CD4-positive, alpha-beta T cell (primary cell): ENCODE measurements at regions not wholly inside any gene's neighbourhood (a gene's known extent, or its start where the extent isn't known, plus 50 kb on each side); places are given as distances from the start of the nearest gene placed in this dataset.

Source experiments
- ATAC-seq: fragments of 200-7000 bp; cut with Tn5 transposase; one replicate; pipeline ENCODE4 v1.10.0; 2022; ENCODE audit warnings: mild to moderate bottlenecking; ENCODE audit not compliant: poor library complexity
- CTCF ChIA-PET: fragments of 350-600 bp; sonication (Branson Sonifier 250); formaldehyde crosslinking; loops from one replicate; lab custom pipeline; 2021; ENCODE audit warnings: antibody characterized with exemption, inconsistent platforms; lab: Charles Lee
- POLR2A ChIA-PET: fragments of 350-600 bp; sonication (Branson Sonifier 250); formaldehyde crosslinking; loops from one replicate; lab custom pipeline; 2021; ENCODE audit warnings: antibody characterized with exemption, inconsistent platforms; lab: Charles Lee
- DNase-seq, 14 experiments: peaks; one replicate each; pipeline ENCODE4 v3.0.0-alpha.2; 2013 to 2020; ENCODE audit warnings: mixed read lengths in 2 of 14
- H3K27ac ChIP-seq, 2 donors: one replicate each; pipeline versions ENCODE4 v1.5.1 to v1.7.0; 2013; ENCODE audit warnings: low read length in 2 of 2, low read depth in 1 of 2, mild to moderate bottlenecking in 1 of 2
- H3K27me3 ChIP-seq, 2 experiments: 1 replicate in 1 of 2; 2 replicates in 1 of 2; pipeline versions ENCODE4 v1.6.1 to v1.7.0; 2013; ENCODE audit warnings: low read length in 2 of 2, control low read depth in 1 of 2, mild to moderate bottlenecking in 1 of 2, moderate library complexity in 1 of 2; ENCODE audit not compliant: insufficient read depth in 2 of 2, control insufficient read depth in 1 of 2
- H3K36me3 ChIP-seq: one replicate; pipeline ENCODE4 v1.6.1; 2013; ENCODE audit warnings: low read length, control low read depth; ENCODE audit not compliant: insufficient read depth
- H3K4me1 ChIP-seq: one replicate; pipeline ENCODE4 v1.6.1; 2013; ENCODE audit warnings: low read length, control low read depth; ENCODE audit not compliant: insufficient read depth
- H3K4me3 ChIP-seq: one replicate; pipeline ENCODE4 v1.5.1; 2013; ENCODE audit warnings: mild to moderate bottlenecking, low read length, moderate library complexity
- H3K9me3 ChIP-seq, 2 experiments: 1 replicate in 1 of 2; 2 replicates in 1 of 2; pipeline versions ENCODE4 v1.6.1 to v1.7.0; 2013; ENCODE audit warnings: low read length in 2 of 2, mild to moderate bottlenecking in 2 of 2, control low read depth in 1 of 2, moderate library complexity in 1 of 2; ENCODE audit not compliant: control insufficient read depth in 1 of 2, insufficient read depth in 1 of 2
- H3K27ac Mint-ChIP-seq: one replicate; pipeline ENCODE4 v1.8.0; 2020; ENCODE audit warnings: mixed read lengths
- H3K27me3 Mint-ChIP-seq: one replicate; pipeline ENCODE4 v1.8.0; 2021; ENCODE audit warnings: mixed read lengths
- H3K36me3 Mint-ChIP-seq: one replicate; pipeline ENCODE4 v1.8.0; 2021; ENCODE audit warnings: low read depth, mixed read lengths
- H3K4me1 Mint-ChIP-seq: one replicate; pipeline ENCODE4 v1.8.0; 2021; ENCODE audit warnings: low read depth, mixed read lengths
- H3K4me3 Mint-ChIP-seq: one replicate; pipeline ENCODE4 v1.8.0; 2020; ENCODE audit warnings: mild to moderate bottlenecking, mixed read lengths
- H3K9me3 Mint-ChIP-seq: one replicate; pipeline ENCODE4 v1.8.0; 2020; ENCODE audit warnings: mixed read lengths
- intact Hi-C, 2 experiments: fragments of 100-400 bp; cut with DNase I in 1 of 2; cut with micrococcal nuclease in 1 of 2; formaldehyde crosslinking; loops; one replicate each; pipeline versions ENCODE4 v1.15.1 to v1.9.0; 2023 to 2025; cut with DNase I, micrococcal nuclease
- TF ChIP-seq, protein P1 (sequence below): fragments of 200-600 bp; IDR thresholded peaks from one replicate; pipeline ENCODE4 v1.8.0; 2022; ENCODE audit warnings: antibody characterized with exemption, mild to moderate bottlenecking

DNA sequence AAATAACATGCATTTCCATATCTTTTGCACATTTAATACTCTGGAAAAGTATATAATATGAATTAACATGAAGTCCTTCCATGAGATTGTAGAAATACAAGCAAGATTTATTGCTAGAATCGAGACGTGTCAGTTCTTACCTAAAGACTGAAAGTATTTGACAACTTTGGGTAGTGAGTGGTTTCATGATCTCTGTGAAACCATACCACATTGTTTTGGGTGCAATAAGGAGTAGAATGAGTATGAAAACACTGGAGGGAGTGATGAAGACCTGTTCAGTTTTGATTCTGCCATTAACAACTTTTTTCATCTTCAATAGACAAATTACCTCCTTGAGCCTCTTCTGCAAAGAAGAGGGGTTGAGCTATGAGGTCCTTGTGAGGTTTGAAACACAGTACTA lies 133.7 kb downstream of the NUDT12 start:
- Mint-ChIP-seq H3K36me3 (no peaks in the 10 kb centered on the region), H3K27ac (no peak overlapping the region), H3K4me3 (no peak overlapping the region), H3K4me1 (no peaks in the 10 kb centered on the region), H3K9me3 (no peaks in the 10 kb centered on the region), H3K27me3 (peaks cover 9% of the 10 kb centered on the region)
- ATAC-seq (no peak), DNase-seq (no peak)
- TF ChIP-seq, protein P1, sequence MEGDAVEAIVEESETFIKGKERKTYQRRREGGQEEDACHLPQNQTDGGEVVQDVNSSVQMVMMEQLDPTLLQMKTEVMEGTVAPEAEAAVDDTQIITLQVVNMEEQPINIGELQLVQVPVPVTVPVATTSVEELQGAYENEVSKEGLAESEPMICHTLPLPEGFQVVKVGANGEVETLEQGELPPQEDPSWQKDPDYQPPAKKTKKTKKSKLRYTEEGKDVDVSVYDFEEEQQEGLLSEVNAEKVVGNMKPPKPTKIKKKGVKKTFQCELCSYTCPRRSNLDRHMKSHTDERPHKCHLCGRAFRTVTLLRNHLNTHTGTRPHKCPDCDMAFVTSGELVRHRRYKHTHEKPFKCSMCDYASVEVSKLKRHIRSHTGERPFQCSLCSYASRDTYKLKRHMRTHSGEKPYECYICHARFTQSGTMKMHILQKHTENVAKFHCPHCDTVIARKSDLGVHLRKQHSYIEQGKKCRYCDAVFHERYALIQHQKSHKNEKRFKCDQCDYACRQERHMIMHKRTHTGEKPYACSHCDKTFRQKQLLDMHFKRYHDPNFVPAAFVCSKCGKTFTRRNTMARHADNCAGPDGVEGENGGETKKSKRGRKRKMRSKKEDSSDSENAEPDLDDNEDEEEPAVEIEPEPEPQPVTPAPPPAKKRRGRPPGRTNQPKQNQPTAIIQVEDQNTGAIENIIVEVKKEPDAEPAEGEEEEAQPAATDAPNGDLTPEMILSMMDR, result no peak
- H3K4me3 ChIP-seq, result no peak overlapping the region
- POLR2A ChIA-PET, result no interaction called here
- H3K4me1 ChIP-seq, result no peaks in the 10 kb centered on the region
- no peaks in the 10 kb centered on the region for H3K9me3 ChIP-seq
- H3K27me3 ChIP-seq, result no peaks in the 10 kb centered on the region
- CTCF ChIA-PET, result no interaction called here
- no peak overlapping the region for H3K27ac ChIP-seq
- H3K36me3 ChIP-seq, result no peaks in the 10 kb centered on the region
- intact Hi-C loops, result no loop called here

DNA sequence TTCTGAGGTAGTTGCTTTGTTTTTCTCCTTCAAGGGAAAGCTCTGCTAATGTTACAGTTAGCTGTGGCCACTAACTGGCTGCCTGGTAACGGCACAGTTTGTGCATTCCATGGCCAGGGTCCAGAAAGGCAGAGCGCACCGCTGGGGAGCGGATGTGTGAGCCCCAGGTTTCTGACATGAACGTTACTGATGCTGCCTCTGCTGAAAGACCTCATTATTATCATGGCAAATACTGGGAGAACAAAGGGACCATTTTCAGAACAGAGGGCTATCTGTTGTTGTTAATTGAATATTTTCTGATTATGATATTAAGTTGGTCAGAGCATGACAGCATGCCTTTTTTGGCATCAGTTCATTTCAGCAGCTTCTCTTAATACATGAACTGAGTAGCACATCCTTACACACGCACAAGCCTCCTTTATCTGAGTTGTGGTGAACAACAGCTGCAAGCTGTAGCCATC lies 134.1 kb downstream of the NUDT12 start:
- no peak overlapping the region for H3K4me3 ChIP-seq
- H3K36me3 ChIP-seq, result no peaks in the 10 kb centered on the region
- H3K9me3 ChIP-seq, result no peaks in the 10 kb centered on the region
- intact Hi-C loops, result no loop called here
- CTCF ChIA-PET, result no interaction called here
- peaks cover 9% of the 10 kb centered on the region for H3K27me3 Mint-ChIP-seq
- no peak overlapping the region for H3K27ac Mint-ChIP-seq
- H3K27ac ChIP-seq, result no peak overlapping the region
- DNase-seq (no peak), ATAC-seq (no peak)
- H3K4me1 Mint-ChIP-seq, result no peaks in the 10 kb centered on the region
- POLR2A ChIA-PET, result no interaction called here
- H3K36me3 Mint-ChIP-seq, result no peaks in the 10 kb centered on the region
- TF ChIP-seq, protein P1, result no peak
- no peaks in the 10 kb centered on the region for H3K4me1 ChIP-seq
- no peaks in the 10 kb centered on the region for H3K27me3 ChIP-seq
- H3K9me3 Mint-ChIP-seq, result no peaks in the 10 kb centered on the region
- H3K4me3 Mint-ChIP-seq, result no peak overlapping the region

DNA sequence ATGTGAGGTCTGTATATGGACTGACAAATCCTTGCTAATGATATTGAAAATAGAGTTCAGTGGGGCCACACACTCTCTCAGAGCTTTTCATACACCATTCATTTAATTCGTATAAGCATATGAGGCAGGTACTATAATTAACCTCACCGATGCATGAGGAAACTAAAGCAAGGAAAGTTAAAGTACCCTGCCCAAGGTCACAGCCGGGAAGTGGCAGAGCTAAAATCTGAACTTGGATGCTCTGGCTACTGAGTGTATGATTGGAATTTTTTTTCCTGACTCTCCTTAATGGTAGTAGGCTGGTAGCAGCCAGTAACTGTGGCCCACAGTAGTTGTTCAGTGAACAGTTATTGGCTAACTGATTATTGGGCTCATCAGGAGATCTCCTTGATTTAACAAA lies 135.3 kb downstream of the NUDT12 start:
- no peak overlapping the region for H3K27ac Mint-ChIP-seq
- intact Hi-C loops, result no loop called here
- H3K36me3 ChIP-seq, result no peaks in the 10 kb centered on the region
- ATAC-seq, result no peak
- TF ChIP-seq, protein P1, result no peak
- ChIA-PET CTCF (interaction anchor here (0.7 kb wide), 1 partner anchor 381 kb away, joined by 4 read pairs; no protein-coding TSS in a partner anchor), POLR2A (no interaction called here)
- no peaks in the 10 kb centered on the region for H3K9me3 ChIP-seq
- no peaks in the 10 kb centered on the region for H3K36me3 Mint-ChIP-seq
- no peak overlapping the region for H3K27ac ChIP-seq
- no peaks in the 10 kb centered on the region for H3K4me1 ChIP-seq
- no peak for DNase-seq
- peaks cover 0 to 4% of the 10 kb centered on the region in 2 experiments for H3K27me3 ChIP-seq
- no peaks in the 10 kb centered on the region for H3K9me3 Mint-ChIP-seq
- no peak overlapping the region for H3K4me3 ChIP-seq
- peaks cover 9% of the 10 kb centered on the region for H3K27me3 Mint-ChIP-seq
- no peak overlapping the region for H3K4me3 Mint-ChIP-seq
- no peaks in the 10 kb centered on the region for H3K4me1 Mint-ChIP-seq
